ENCODE measurements at regions not wholly inside any gene's neighbourhood (a gene's known extent, or its start where the extent isn't known, plus 50 kb on each side); places are given as distances from the start of the nearest gene placed in this dataset.
A peak's percentile ranks its signal among the peaks of the same experiment; 100 is the strongest.

DNA sequence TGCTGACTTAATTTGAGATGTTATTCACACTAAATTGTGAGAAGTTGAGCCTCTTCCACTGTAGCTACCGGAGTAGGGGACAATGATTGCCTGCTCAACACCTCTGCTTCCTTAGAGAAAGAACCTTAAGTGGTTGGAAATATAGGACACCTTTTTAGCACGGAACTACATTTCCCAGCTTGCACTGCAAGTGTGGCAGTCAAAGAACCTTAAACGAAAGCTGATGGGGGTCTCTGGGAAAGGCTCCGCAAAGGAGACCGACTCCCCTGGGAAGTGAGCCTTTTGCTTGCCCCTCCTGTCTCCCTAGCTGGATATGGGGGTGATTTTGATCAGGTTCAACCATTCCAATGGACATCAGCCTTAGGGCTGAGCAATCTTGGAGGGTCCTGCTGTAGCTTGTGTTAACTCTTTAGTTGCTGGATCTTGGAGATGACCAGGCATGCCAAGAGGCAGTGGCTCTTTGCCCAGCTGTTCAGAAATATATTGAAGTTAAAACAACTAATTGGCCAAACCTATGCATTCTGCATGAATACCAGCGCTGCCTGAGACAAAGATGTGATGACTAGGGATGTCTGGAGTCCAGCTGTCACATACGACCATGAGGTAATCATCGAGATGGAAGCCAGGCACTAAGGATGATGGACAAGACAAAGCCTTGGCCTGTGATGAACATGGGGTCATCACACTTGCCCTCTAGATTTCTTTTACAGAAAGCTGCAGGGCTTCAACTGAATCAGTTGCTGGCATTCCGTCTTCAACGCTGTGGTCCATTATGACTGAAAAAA is 286.5 kb downstream of the FOXO1 start:
- H3K27me3 Mint-ChIP-seq (ENCODE audit: unreplicated experiment): peaks cover 9% of the 10 kb centered on the region
- no peak overlapping the region for H3K4me3 Mint-ChIP-seq (ENCODE audit: unreplicated experiment)
- TF ChIP-seq, protein P1, sequence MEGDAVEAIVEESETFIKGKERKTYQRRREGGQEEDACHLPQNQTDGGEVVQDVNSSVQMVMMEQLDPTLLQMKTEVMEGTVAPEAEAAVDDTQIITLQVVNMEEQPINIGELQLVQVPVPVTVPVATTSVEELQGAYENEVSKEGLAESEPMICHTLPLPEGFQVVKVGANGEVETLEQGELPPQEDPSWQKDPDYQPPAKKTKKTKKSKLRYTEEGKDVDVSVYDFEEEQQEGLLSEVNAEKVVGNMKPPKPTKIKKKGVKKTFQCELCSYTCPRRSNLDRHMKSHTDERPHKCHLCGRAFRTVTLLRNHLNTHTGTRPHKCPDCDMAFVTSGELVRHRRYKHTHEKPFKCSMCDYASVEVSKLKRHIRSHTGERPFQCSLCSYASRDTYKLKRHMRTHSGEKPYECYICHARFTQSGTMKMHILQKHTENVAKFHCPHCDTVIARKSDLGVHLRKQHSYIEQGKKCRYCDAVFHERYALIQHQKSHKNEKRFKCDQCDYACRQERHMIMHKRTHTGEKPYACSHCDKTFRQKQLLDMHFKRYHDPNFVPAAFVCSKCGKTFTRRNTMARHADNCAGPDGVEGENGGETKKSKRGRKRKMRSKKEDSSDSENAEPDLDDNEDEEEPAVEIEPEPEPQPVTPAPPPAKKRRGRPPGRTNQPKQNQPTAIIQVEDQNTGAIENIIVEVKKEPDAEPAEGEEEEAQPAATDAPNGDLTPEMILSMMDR (IDR thresholded peaks at IDR 0.05; ENCODE audit: partially characterized antibody, unreplicated experiment): no peak
- no peaks in the 10 kb centered on the region for H3K36me3 Mint-ChIP-seq (ENCODE audit: unreplicated experiment)
- H3K4me1 Mint-ChIP-seq (ENCODE audit: low read depth, unreplicated experiment): peaks cover 14% of the 10 kb centered on the region
- H3K27ac Mint-ChIP-seq (ENCODE audit: unreplicated experiment): no peak overlapping the region
- DNase-seq: no peak
- peaks cover 5% of the 10 kb centered on the region for H3K9me3 Mint-ChIP-seq (ENCODE audit: unreplicated experiment)

- peaks cover 3% of the 10 kb centered on the region for H3K9me3 Mint-ChIP-seq (ENCODE audit: unreplicated experiment)
- TF ChIP-seq, protein P1 (IDR thresholded peaks at IDR 0.05; ENCODE audit: partially characterized antibody, unreplicated experiment): no peak
- no peaks in the 10 kb centered on the region for H3K36me3 Mint-ChIP-seq (ENCODE audit: unreplicated experiment)
- peaks cover 9% of the 10 kb centered on the region for H3K4me1 Mint-ChIP-seq (ENCODE audit: low read depth, unreplicated experiment)
- DNase-seq: no peak
- H3K4me3 Mint-ChIP-seq (ENCODE audit: unreplicated experiment): no peak overlapping the region
- H3K27me3 Mint-ChIP-seq (ENCODE audit: unreplicated experiment): peaks cover 2% of the 10 kb centered on the region
- H3K27ac Mint-ChIP-seq (ENCODE audit: unreplicated experiment): no peak overlapping the region
These were observed 284.3 kb downstream of the FOXO1 start for GRCh38 chr13:40381935-40382764.

DNA sequence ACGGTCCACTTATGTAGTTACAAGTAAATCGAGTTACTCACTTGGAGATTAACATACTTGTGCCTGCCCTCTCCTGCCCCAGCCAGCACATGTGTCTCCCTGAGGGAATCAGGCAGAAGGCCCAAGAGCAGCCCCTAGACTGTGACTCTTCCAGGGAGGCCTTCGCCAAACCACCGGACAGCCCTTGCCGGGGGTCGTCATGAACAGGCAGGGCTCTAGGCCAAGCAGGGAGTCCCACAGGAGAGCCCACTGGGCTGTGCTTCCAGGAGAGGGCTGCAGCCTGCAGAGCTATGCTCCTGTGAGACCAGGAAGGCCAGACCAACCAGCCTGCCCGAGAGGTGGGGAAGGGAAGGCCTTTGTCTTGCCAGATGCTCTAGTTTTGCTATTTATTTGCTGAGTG is 283.3 kb downstream of the FOXO1 start:
- no peaks in the 10 kb centered on the region for H3K36me3 Mint-ChIP-seq (ENCODE audit: unreplicated experiment)
- peaks cover 5% of the 10 kb centered on the region for H3K27me3 Mint-ChIP-seq (ENCODE audit: unreplicated experiment)
- DNase-seq: no peak
- peaks cover 9% of the 10 kb centered on the region for H3K4me1 Mint-ChIP-seq (ENCODE audit: low read depth, unreplicated experiment)
- H3K9me3 Mint-ChIP-seq (ENCODE audit: unreplicated experiment): no peaks in the 10 kb centered on the region
- H3K27ac Mint-ChIP-seq (ENCODE audit: unreplicated experiment): peak overlapping the region; percentile 28
- TF ChIP-seq, protein P1 (IDR thresholded peaks at IDR 0.05; ENCODE audit: partially characterized antibody, unreplicated experiment): no peak
- no peak overlapping the region for H3K4me3 Mint-ChIP-seq (ENCODE audit: unreplicated experiment)

DNA sequence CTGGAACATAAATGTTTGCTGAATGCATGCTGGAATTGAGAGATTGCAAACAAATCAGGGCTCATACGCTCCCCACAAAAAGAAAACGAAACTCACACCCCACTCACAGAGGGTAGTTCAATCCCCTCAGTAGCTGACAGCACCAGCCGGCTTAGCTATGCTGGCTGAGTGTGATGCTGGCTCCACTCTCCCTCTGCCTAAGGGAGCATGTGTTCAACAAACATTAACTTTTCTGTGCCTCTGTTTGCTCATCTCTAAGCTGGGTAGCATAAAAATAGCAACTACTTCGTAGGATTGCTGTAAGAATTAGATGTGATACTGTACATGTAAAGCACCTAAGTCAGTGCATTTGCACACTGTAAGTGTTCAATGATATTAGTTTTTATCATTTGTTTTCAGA is 282.6 kb downstream of the FOXO1 start:
- TF ChIP-seq, protein P1 (IDR thresholded peaks at IDR 0.05; ENCODE audit: partially characterized antibody, unreplicated experiment): no peak
- Mint-ChIP-seq H3K4me1 (ENCODE audit: low read depth, unreplicated experiment) (peaks cover 9% of the 10 kb centered on the region), H3K27me3 (ENCODE audit: unreplicated experiment) (peaks cover 5% of the 10 kb centered on the region), H3K36me3 (ENCODE audit: unreplicated experiment) (no peaks in the 10 kb centered on the region), H3K9me3 (ENCODE audit: unreplicated experiment) (no peaks in the 10 kb centered on the region), H3K27ac (ENCODE audit: unreplicated experiment) (no peak overlapping the region), H3K4me3 (ENCODE audit: unreplicated experiment) (no peak overlapping the region)
- no peak for DNase-seq

Measured in glutamatergic neuron (in vitro differentiated cells).